Mesenchymal stem cell (in vitro differentiated cells and primary cell): ENCODE measurements at regions not wholly inside any gene's neighbourhood (a gene's known extent, or its start where the extent isn't known, plus 50 kb on each side); places are given as distances from the start of the nearest gene placed in this dataset.

Source experiments
- DNase-seq: peaks from one replicate; pipeline ENCODE4 v3.0.0-alpha.2; 2013
- H2AFZ ChIP-seq: one replicate; pipeline ENCODE4 v1.6.1; 2013; ENCODE audit warnings: low read depth, mild to moderate bottlenecking, control low read depth, inconsistent platforms, low read length, moderate library complexity
- H2AK5ac ChIP-seq: 2 replicates; pipeline ENCODE4 v1.6.1; 2013; ENCODE audit warnings: low read length, moderate library complexity, mild to moderate bottlenecking, inconsistent platforms; ENCODE audit not compliant: severe bottlenecking
- H2BK120ac ChIP-seq: one replicate; pipeline ENCODE4 v1.6.1; 2013; ENCODE audit warnings: low read depth, mild to moderate bottlenecking, inconsistent platforms, low read length, moderate library complexity
- H2BK12ac ChIP-seq, 2 experiments: one replicate each; pipeline ENCODE4 v1.6.1; 2013; ENCODE audit warnings: inconsistent platforms in 2 of 2, low read length in 2 of 2, mild to moderate bottlenecking in 2 of 2, moderate library complexity in 2 of 2, control low read depth in 1 of 2
- H2BK15ac ChIP-seq: one replicate; pipeline ENCODE4 v1.6.1; 2013; ENCODE audit warnings: mild to moderate bottlenecking, low read depth, inconsistent platforms; ENCODE audit not compliant: poor library complexity, severe bottlenecking
- H2BK5ac ChIP-seq: 2 replicates; pipeline ENCODE4 v1.6.1; 2013; ENCODE audit warnings: low read depth, mild to moderate bottlenecking, low read length, control low read depth, inconsistent platforms; ENCODE audit not compliant: poor library complexity, severe bottlenecking
- H3K14ac ChIP-seq, 2 experiments: one replicate each; pipeline ENCODE4 v1.6.1; 2013; ENCODE audit warnings: inconsistent platforms in 2 of 2, low read length in 2 of 2, control low read depth in 1 of 2, mild to moderate bottlenecking in 1 of 2, moderate library complexity in 1 of 2
- H3K18ac ChIP-seq, 2 experiments: one replicate each; pipeline ENCODE4 v1.6.1; 2013; ENCODE audit warnings: inconsistent platforms in 2 of 2, low read length in 2 of 2, control low read depth in 1 of 2, low read depth in 1 of 2, mild to moderate bottlenecking in 1 of 2
- H3K23ac ChIP-seq, 2 experiments: one replicate each; pipeline ENCODE4 v1.6.1; 2013; ENCODE audit warnings: inconsistent platforms in 2 of 2, low read length in 2 of 2, mild to moderate bottlenecking in 2 of 2, moderate library complexity in 2 of 2, control low read depth in 1 of 2
- H3K27ac ChIP-seq: 2 replicates; pipeline ENCODE4 v1.5.1; 2013; ENCODE audit warnings: mild to moderate bottlenecking, moderate library complexity, low read length, control low read depth, inconsistent platforms; ENCODE audit not compliant: poor library complexity, severe bottlenecking
- H3K27me3 ChIP-seq, 2 experiments: 2 replicates each; pipeline versions ENCODE4 v1.6.1 to v1.7.0; 2013; ENCODE audit warnings: low read length in 2 of 2, mild to moderate bottlenecking in 2 of 2, moderate library complexity in 2 of 2, control low read depth in 1 of 2, inconsistent platforms in 1 of 2; ENCODE audit not compliant: control insufficient read depth in 1 of 2, insufficient read depth in 1 of 2
- H3K36me3 ChIP-seq, 2 experiments: 2 replicates each; pipeline versions ENCODE4 v1.6.1 to v1.7.0; 2013; ENCODE audit warnings: low read length in 2 of 2, control low read depth in 1 of 2, inconsistent platforms in 1 of 2, low read depth in 1 of 2, mild to moderate bottlenecking in 1 of 2; ENCODE audit not compliant: insufficient read depth in 2 of 2, control insufficient read depth in 1 of 2
- H3K4ac ChIP-seq, 2 experiments: one replicate each; pipeline ENCODE4 v1.6.1; 2013; ENCODE audit warnings: inconsistent platforms in 2 of 2, low read length in 2 of 2, mild to moderate bottlenecking in 2 of 2, moderate library complexity in 2 of 2, control low read depth in 1 of 2, low read depth in 1 of 2
- H3K4me1 ChIP-seq: 2 replicates; pipeline ENCODE4 v1.6.1; 2013; ENCODE audit warnings: low read depth, low read length, control low read depth; ENCODE audit not compliant: control insufficient read depth, insufficient read depth
- H3K4me2 ChIP-seq: 2 replicates; pipeline ENCODE4 v1.6.1; 2013; ENCODE audit warnings: low read length, mild to moderate bottlenecking, inconsistent platforms; ENCODE audit not compliant: poor library complexity, severe bottlenecking
- H3K4me3 ChIP-seq, 2 experiments: 2 replicates each; pipeline versions ENCODE4 v1.5.1 to v1.7.0; 2013; ENCODE audit warnings: low read length in 2 of 2, mild to moderate bottlenecking in 2 of 2, control low read depth in 1 of 2, low read depth in 1 of 2; ENCODE audit not compliant: insufficient read depth in 1 of 2
- H3K79me1 ChIP-seq: replicated peaks from 2 replicates; pipeline ENCODE4 v1.6.1; 2013; ENCODE audit warnings: mild to moderate bottlenecking, control low read depth, low read length, inconsistent platforms; ENCODE audit not compliant: poor library complexity, severe bottlenecking
- H3K9ac ChIP-seq: 2 replicates; pipeline ENCODE4 v1.7.0; 2013; ENCODE audit warnings: mild to moderate bottlenecking, low read length, moderate library complexity
- H3K9me3 ChIP-seq: 2 replicates; pipeline ENCODE4 v1.7.0; 2013; ENCODE audit warnings: mild to moderate bottlenecking, low read length; ENCODE audit not compliant: control insufficient read depth
- H4K8ac ChIP-seq: one replicate; pipeline ENCODE4 v1.6.1; 2013; ENCODE audit warnings: inconsistent platforms, mild to moderate bottlenecking, low read length, moderate library complexity
- H4K91ac ChIP-seq: one replicate; pipeline ENCODE4 v1.6.1; 2013; ENCODE audit warnings: mild to moderate bottlenecking, low read length, inconsistent platforms
- WGBS: methylation state at CpG from one replicate; pipeline ENCODE4 v1.1.7; 2013; ENCODE audit warnings: mixed read lengths; 5-methylcytosine and 5-hydroxymethylcytosine counted together

DNA sequence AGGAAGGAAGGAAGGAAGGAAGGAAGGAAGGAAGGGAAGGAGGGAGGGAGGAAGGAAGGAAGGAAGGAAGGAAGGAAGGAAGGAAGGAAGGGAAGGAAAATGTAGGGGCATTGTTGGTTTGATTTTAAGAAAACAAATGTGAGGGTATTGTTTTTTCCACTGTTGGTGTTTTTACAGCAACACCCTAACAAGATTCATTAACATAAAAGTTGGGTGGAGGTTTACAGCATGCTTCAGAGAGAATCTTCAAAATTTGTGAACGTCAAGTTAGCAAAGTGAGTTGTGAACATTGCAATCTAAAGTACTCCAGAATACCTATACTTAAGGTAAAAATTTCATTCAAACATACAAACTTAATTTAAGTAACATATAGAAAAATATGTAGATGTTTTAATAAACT is 200.2 kb upstream of the ID4 start:
- Histone ChIP-seq H3K18ac (no peak overlapping the region), H3K27ac (no peak overlapping the region), H3K4me3 (no peak overlapping the region), H2BK15ac (no peak overlapping the region), H2BK120ac (no peak overlapping the region), H3K4ac (no peak overlapping the region), H3K4me2 (no peak overlapping the region), H3K27me3 (no peaks in the 10 kb centered on the region), H4K8ac (no peak overlapping the region), H3K9ac (no peak overlapping the region), H3K9me3 (no peaks in the 10 kb centered on the region), H2BK5ac (no peak overlapping the region), H2AK5ac (no peak overlapping the region), H3K4me1 (no peaks in the 10 kb centered on the region), H3K36me3 (no peaks in the 10 kb centered on the region), H3K14ac (no peak overlapping the region), H3K79me1 (no peaks in the 10 kb centered on the region), H3K23ac (no peak overlapping the region), H4K91ac (no peak overlapping the region), H2BK12ac (no peak overlapping the region), H2AFZ (no peak overlapping the region)
- WGBS: no CpG with 5 or more reads among the region's 1 CpG
- no peak for DNase-seq

DNA sequence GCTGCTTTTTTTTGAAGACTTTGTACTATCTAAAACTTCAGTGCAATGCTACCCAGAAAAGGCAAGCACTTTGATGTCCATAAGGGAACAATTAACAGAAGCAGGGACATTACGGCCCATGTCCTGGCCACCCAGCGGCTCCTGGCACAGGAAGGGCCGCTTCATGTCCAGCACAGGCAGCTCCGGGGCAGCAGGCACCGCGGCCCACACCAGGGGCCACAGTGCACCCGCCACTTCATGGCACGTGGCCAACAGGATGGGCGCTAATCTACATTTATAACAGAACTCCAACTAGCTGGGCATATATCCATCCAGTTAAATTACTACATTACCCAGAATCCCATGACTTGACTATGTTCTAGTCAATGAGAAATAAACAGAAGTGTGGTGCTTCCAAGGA is 198.2 kb upstream of the ID4 start:
- no peak for DNase-seq
- Histone ChIP-seq H2BK5ac (no peak overlapping the region), H2BK15ac (no peak overlapping the region), H2BK120ac (no peak overlapping the region), H3K27ac (no peak overlapping the region), H2BK12ac (no peak overlapping the region), H3K4me2 (no peak overlapping the region), H3K18ac (no peak overlapping the region), H3K36me3 (no peaks in the 10 kb centered on the region), H3K4me3 (no peak overlapping the region), H3K4ac (no peak overlapping the region), H3K79me1 (no peaks in the 10 kb centered on the region), H4K91ac (no peak overlapping the region), H3K27me3 (no peaks in the 10 kb centered on the region), H2AK5ac (no peak overlapping the region), H2AFZ (no peak overlapping the region), H3K9me3 (no peaks in the 10 kb centered on the region), H4K8ac (no peak overlapping the region), H3K9ac (no peak overlapping the region), H3K14ac (no peak overlapping the region), H3K4me1 (no peaks in the 10 kb centered on the region), H3K23ac (no peak overlapping the region)
- WGBS: 83% methylated on average over 6 of the region's 9 CpGs

DNA sequence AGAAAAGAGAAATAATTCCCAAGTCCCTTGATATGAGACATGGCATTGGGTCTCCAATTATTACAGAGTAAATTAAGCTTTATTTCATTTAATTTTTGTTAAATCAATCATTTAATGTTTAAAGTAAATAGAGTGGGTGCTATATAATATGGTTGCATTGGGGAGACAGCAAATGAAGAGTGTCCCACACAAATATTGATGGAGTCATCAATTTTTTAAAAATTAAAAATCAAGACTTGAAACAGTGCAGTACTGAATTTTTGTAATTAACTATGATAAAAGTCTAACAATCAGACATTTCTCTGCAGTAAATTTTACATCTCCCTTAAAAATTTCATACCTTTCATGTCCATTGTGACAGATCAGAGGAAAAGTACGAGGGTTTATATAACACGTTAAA is 193.9 kb upstream of the ID4 start:
- DNase-seq: no peak
- H2AFZ ChIP-seq: no peak overlapping the region
- H2AK5ac ChIP-seq: no peak overlapping the region
- no peaks in the 10 kb centered on the region for H3K9me3 ChIP-seq
- no peaks in the 10 kb centered on the region for H3K36me3 ChIP-seq
- no peak overlapping the region for H4K91ac ChIP-seq
- H3K14ac ChIP-seq: no peak overlapping the region
- no peak overlapping the region for H2BK120ac ChIP-seq
- H3K4me2 ChIP-seq: no peak overlapping the region
- H2BK15ac ChIP-seq: no peak overlapping the region
- H3K18ac ChIP-seq: no peak overlapping the region
- no peaks in the 10 kb centered on the region for H3K79me1 ChIP-seq
- H3K23ac ChIP-seq: no peak overlapping the region
- H4K8ac ChIP-seq: no peak overlapping the region
- H3K9ac ChIP-seq: no peak overlapping the region
- no peak overlapping the region for H3K27ac ChIP-seq
- H3K4me3 ChIP-seq: no peak overlapping the region
- WGBS: 100% methylated on average over 1 of the region's 2 CpGs
- no peak overlapping the region for H2BK12ac ChIP-seq
- H3K27me3 ChIP-seq: no peaks in the 10 kb centered on the region
- H3K4ac ChIP-seq: no peak overlapping the region
- no peak overlapping the region for H2BK5ac ChIP-seq
- no peaks in the 10 kb centered on the region for H3K4me1 ChIP-seq

DNA sequence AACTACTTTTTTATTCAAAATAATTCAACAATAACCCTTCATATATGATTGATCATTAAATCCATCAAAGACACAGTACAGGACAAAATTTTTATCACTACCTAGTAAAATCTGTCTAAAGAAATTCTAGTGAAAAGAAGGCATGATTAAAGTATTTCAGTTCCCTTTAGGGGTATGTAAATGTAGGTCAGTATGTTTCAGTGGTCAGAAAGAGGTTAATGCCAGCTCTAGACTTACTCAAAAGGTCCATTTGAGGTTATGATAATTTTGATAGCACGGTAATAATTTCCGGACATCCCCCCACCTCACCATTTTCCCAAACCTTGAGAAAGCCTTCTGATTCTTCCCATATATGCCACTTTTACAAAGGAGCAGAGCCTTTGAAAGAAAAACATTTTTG is 193.5 kb upstream of the ID4 start:
- Histone ChIP-seq H2AK5ac (no peak overlapping the region), H3K4me3 (no peak overlapping the region), H3K9ac (no peak overlapping the region), H3K18ac (no peak overlapping the region), H3K14ac (no peak overlapping the region), H3K27ac (no peak overlapping the region), H3K36me3 (no peaks in the 10 kb centered on the region), H3K4ac (no peak overlapping the region), H4K8ac (no peak overlapping the region), H3K9me3 (no peaks in the 10 kb centered on the region), H2BK5ac (no peak overlapping the region), H4K91ac (no peak overlapping the region), H3K4me2 (no peak overlapping the region), H3K4me1 (no peaks in the 10 kb centered on the region), H3K23ac (no peak overlapping the region), H2BK12ac (no peak overlapping the region), H2BK120ac (no peak overlapping the region), H2AFZ (no peak overlapping the region), H3K27me3 (no peaks in the 10 kb centered on the region), H3K79me1 (no peaks in the 10 kb centered on the region), H2BK15ac (no peak overlapping the region)
- DNase-seq: no peak
- WGBS: 94% methylated on average over 2 of the region's 2 CpGs
